HEK293 (cell line): ENCODE measurements at regions not wholly inside any gene's neighbourhood (a gene's known extent, or its start where the extent isn't known, plus 50 kb on each side); places are given as distances from the start of the nearest gene placed in this dataset.

Experiments
- CTCF ChIA-PET: fragments of 350-600 bp; formaldehyde crosslinking; extraction: SDS; loops from one replicate; lab custom pipeline; 2021; ENCODE audit warnings: antibody characterized with exemption; lab: Yijun Ruan, JAX
- POLR2A ChIA-PET: fragments of 300-600 bp; formaldehyde crosslinking; extraction: SDS; loops from one replicate; lab custom pipeline; 2020; ENCODE audit warnings: antibody characterized with exemption, inconsistent platforms; lab: Yijun Ruan, JAX
- H3K27ac ChIP-seq: fragments of 200-500 bp; sonication (Bioruptor generic); 2 replicates; pipeline ENCODE4 v1.5.1; 2014; ENCODE audit warnings: low read depth, low read length, control low read depth, inconsistent platforms; ENCODE audit errors: extremely low read depth
- H3K36me3 ChIP-seq, 2 experiments: fragments of 200-500 bp in 1 of 2; sonication (Bioruptor generic) in 1 of 2; 1 replicate in 1 of 2; 2 replicates in 1 of 2; pipeline ENCODE4 v1.5.1; 2014 to 2017; ENCODE audit warnings: inconsistent platforms in 2 of 2, low read length in 2 of 2; ENCODE audit not compliant: control insufficient read depth in 2 of 2, insufficient read depth in 1 of 2
- H3K4me1 ChIP-seq: fragments of 200-500 bp; sonication (Bioruptor generic); 2 replicates; pipeline ENCODE4 v1.5.1; 2014; ENCODE audit warnings: mild to moderate bottlenecking, low read length, inconsistent platforms; ENCODE audit not compliant: control insufficient read depth, insufficient read depth
- H3K4me3 ChIP-seq: 2 replicates; pipeline ENCODE4 v1.5.1; 2011; ENCODE audit warnings: low read depth, mild to moderate bottlenecking, control low read depth, low read length, moderate library complexity
- H3K9me3 ChIP-seq: fragments of 200-500 bp; sonication (Bioruptor generic); 2 replicates; pipeline ENCODE4 v1.5.1; 2014; ENCODE audit warnings: low read depth, low read length, inconsistent platforms; ENCODE audit not compliant: control insufficient read depth, insufficient read depth
- ATF2 ChIP-seq: fragments of 450-650 bp; formaldehyde crosslinking; IDR thresholded peaks from 2 replicates; pipeline ENCODE4 v1.5.1; 2016; ENCODE audit warnings: missing biosample characterization, missing genetic modification characterization, low read depth
- GLI2 ChIP-seq: fragments of 450-650 bp; formaldehyde crosslinking; IDR thresholded peaks from 2 replicates; pipeline ENCODE4; 2017; ENCODE audit warnings: missing biosample characterization, missing genetic modification characterization, low read depth, borderline replicate concordance
- GLI4 ChIP-seq: fragments of 450-650 bp; formaldehyde crosslinking; IDR thresholded peaks from 2 replicates; pipeline ENCODE4 v1.5.1; 2016; ENCODE audit warnings: missing biosample characterization, missing genetic modification characterization
- KLF1 ChIP-seq: fragments of 450-650 bp; formaldehyde crosslinking; IDR thresholded peaks from 2 replicates; pipeline ENCODE4 v1.5.1; 2016; ENCODE audit warnings: missing biosample characterization, missing genetic modification characterization
- PRDM6 ChIP-seq: fragments of 450-650 bp; formaldehyde crosslinking; IDR thresholded peaks from 2 replicates; pipeline ENCODE4 v1.5.1; 2017; ENCODE audit warnings: missing biosample characterization, missing genetic modification characterization
- TRIM28 ChIP-seq: IDR thresholded peaks from 2 replicates; pipeline ENCODE4 v1.6.1; 2011; ENCODE audit warnings: low read length, control low read depth, borderline replicate concordance
- WT1 ChIP-seq: fragments of 450-650 bp; formaldehyde crosslinking; IDR thresholded peaks from 2 replicates; pipeline ENCODE4 v1.5.1; 2016; ENCODE audit warnings: missing biosample characterization, missing genetic modification characterization
- ZBTB17 ChIP-seq: fragments of 450-650 bp; formaldehyde crosslinking; IDR thresholded peaks from 2 replicates; pipeline ENCODE4 v1.5.1; 2016; ENCODE audit warnings: missing biosample characterization, missing genetic modification characterization
- ZBTB48 ChIP-seq: fragments of 450-650 bp; formaldehyde crosslinking; IDR thresholded peaks from 2 replicates; pipeline ENCODE4 v1.5.1; 2016; ENCODE audit warnings: missing biosample characterization, missing genetic modification characterization
- ZNF169 ChIP-seq: fragments of 450-650 bp; formaldehyde crosslinking; IDR thresholded peaks from 2 replicates; pipeline ENCODE4 v1.5.1; 2016; ENCODE audit warnings: missing biosample characterization, missing genetic modification characterization
- ZNF19 ChIP-seq: fragments of 450-650 bp; formaldehyde crosslinking; IDR thresholded peaks from 2 replicates; pipeline ENCODE4; 2016; ENCODE audit warnings: missing biosample characterization, missing genetic modification characterization, low read depth
- ZNF2 ChIP-seq: fragments of 450-650 bp; formaldehyde crosslinking; IDR thresholded peaks from 2 replicates; pipeline ENCODE4 v1.5.1; 2016; ENCODE audit warnings: missing biosample characterization, missing genetic modification characterization
- ZNF221 ChIP-seq: fragments of 450-650 bp; formaldehyde crosslinking; IDR thresholded peaks from 2 replicates; pipeline ENCODE4 v1.5.1; 2017; ENCODE audit warnings: missing biosample characterization, missing genetic modification characterization, borderline replicate concordance
- ZNF341 ChIP-seq: fragments of 450-650 bp; formaldehyde crosslinking; IDR thresholded peaks from 2 replicates; pipeline ENCODE4; 2016; ENCODE audit warnings: low read depth, missing biosample characterization, missing genetic modification characterization
- ZNF362 ChIP-seq: fragments of 450-650 bp; formaldehyde crosslinking; IDR thresholded peaks from 2 replicates; pipeline ENCODE4 v1.5.1; 2016; ENCODE audit warnings: missing biosample characterization, missing genetic modification characterization
- ZNF416 ChIP-seq: fragments of 450-650 bp; formaldehyde crosslinking; IDR thresholded peaks from 2 replicates; pipeline ENCODE4 v1.5.1; 2016; ENCODE audit warnings: missing biosample characterization, missing genetic modification characterization
- ZNF423 ChIP-seq: fragments of 450-650 bp; formaldehyde crosslinking; IDR thresholded peaks from 2 replicates; pipeline ENCODE4 v1.5.1; 2016; ENCODE audit warnings: missing biosample characterization, missing genetic modification characterization
- ZNF426 ChIP-seq: fragments of 450-650 bp; formaldehyde crosslinking; IDR thresholded peaks from 2 replicates; pipeline ENCODE4 v1.5.1; 2017; ENCODE audit warnings: missing biosample characterization, missing genetic modification characterization, mild to moderate bottlenecking, inconsistent platforms, moderate library complexity
- ZNF510 ChIP-seq: fragments of 450-650 bp; formaldehyde crosslinking; IDR thresholded peaks from 2 replicates; pipeline ENCODE4 v1.5.1; 2018; ENCODE audit warnings: mild to moderate bottlenecking, missing genetic modification characterization, missing biosample characterization; ENCODE audit not compliant: insufficient replicate concordance
- ZNF514 ChIP-seq: fragments of 450-650 bp; formaldehyde crosslinking; IDR thresholded peaks from 2 replicates; pipeline ENCODE4 v1.5.1; 2016; ENCODE audit warnings: missing biosample characterization, missing genetic modification characterization
- ZNF701 ChIP-seq: fragments of 450-650 bp; formaldehyde crosslinking; IDR thresholded peaks from 2 replicates; pipeline ENCODE4 v1.5.1; 2016; ENCODE audit warnings: missing biosample characterization, missing genetic modification characterization
- ZNF791 ChIP-seq: fragments of 450-650 bp; formaldehyde crosslinking; IDR thresholded peaks from 2 replicates; pipeline ENCODE4 v1.5.1; 2016; ENCODE audit warnings: missing biosample characterization, missing genetic modification characterization
- ZNF830 ChIP-seq: fragments of 450-650 bp; IDR thresholded peaks from 2 replicates; pipeline ENCODE4 v1.5.0; 2018; ENCODE audit warnings: missing biosample characterization, missing genetic modification characterization, low read depth, mild to moderate bottlenecking, moderate library complexity

GRCh38 chr3:166955201-166955939, 424.7 kb downstream of the ZBBX start:
- Histone ChIP-seq H3K27ac (no peak overlapping the region), H3K4me3 (no peak overlapping the region), H3K4me1 (no peaks in the 10 kb centered on the region), H3K9me3 (no peaks in the 10 kb centered on the region), H3K36me3 (no peaks in the 10 kb centered on the region)
- TF ChIP-seq ZNF510 (tag by site-specific recombination) (no peak), ZNF341 (tag by site-specific recombination) (peak; percentile 29; the same call in 1 of the 2 replicates), ZNF791 (tag by site-specific recombination) (no peak), WT1 (no peak), TRIM28 (no peak), ZNF169 (tag by site-specific recombination) (no peak), ZNF830 (no peak), ZNF2 (tag by site-specific recombination) (no peak), ZNF426 (tag by site-specific recombination) (no peak)
- ChIA-PET CTCF (no interaction called here), POLR2A (no interaction called here)

- ChIA-PET CTCF (no interaction called here), POLR2A (no interaction called here)
- Histone ChIP-seq H3K9me3 (no peaks in the 10 kb centered on the region), H3K4me3 (no peak overlapping the region), H3K27ac (no peak overlapping the region), H3K4me1 (no peaks in the 10 kb centered on the region), H3K36me3 (no peaks in the 10 kb centered on the region)
- TF ChIP-seq ZNF423 (tag by site-specific recombination) (no peak), ZBTB17 (no peak), GLI2 (tag by site-specific recombination) (no peak), ZBTB48 (no peak), KLF1 (tag by site-specific recombination) (no peak), ZNF514 (tag by site-specific recombination) (no peak), ATF2 (no peak), GLI4 (tag by site-specific recombination) (no peak), ZNF701 (tag by site-specific recombination) (no peak), PRDM6 (tag by site-specific recombination) (no peak), ZNF362 (tag by site-specific recombination) (no peak), ZNF416 (tag by site-specific recombination) (no peak), ZNF221 (tag by site-specific recombination) (no peak), TRIM28 (no peak), ZNF19 (tag by site-specific recombination) (no peak)
These were observed 445.2 kb downstream of the ZBBX start for GRCh38 chr3:166934879-166935278.
